ENCODE measurements at regions not wholly inside any gene's neighbourhood (a gene's known extent, or its start where the extent isn't known, plus 50 kb on each side); places are given as distances from the start of the nearest gene placed in this dataset.

- no peaks in the 10 kb centered on the region for H3K36me3 ChIP-seq (ENCODE audit: insufficient read depth)
- H3K4me1 ChIP-seq (ENCODE audit: low read depth, poor library complexity, severe bottlenecking): no peaks in the 10 kb centered on the region
- H3K27me3 ChIP-seq (ENCODE audit: insufficient read depth, low read depth): peaks cover 2% of the 10 kb centered on the region; the same call in 1 of the 2 replicates
- H3K4me3 ChIP-seq (IDR thresholded peaks at IDR 0.05; ENCODE audit: insufficient read depth, low read depth, low read length): no peak overlapping the region
- no peaks in the 10 kb centered on the region for H4K20me1 ChIP-seq (ENCODE audit: insufficient read depth)
- no peaks in the 10 kb centered on the region for H3K79me2 ChIP-seq (ENCODE audit: insufficient read depth, low read depth)
- H3K27ac ChIP-seq: no peak overlapping the region
- H3K4me2 ChIP-seq: no peak overlapping the region
- TF ChIP-seq CTCF (conservative IDR thresholded peaks at IDR 0.05; ENCODE audit: low read depth, low read length): no peak
- no peak overlapping the region for H2AFZ ChIP-seq (ENCODE audit: low read depth)
- H3K9ac ChIP-seq: no peak overlapping the region
Measured at GRCh38 chr10:100612601-100613595, 77.2 kb downstream of the HIF1AN start.

GRCh38 chr10:100613846-100614245 lies 78.1 kb downstream of the HIF1AN start:
- no peaks in the 10 kb centered on the region for H4K20me1 ChIP-seq (ENCODE audit: insufficient read depth)
- H2AFZ ChIP-seq (ENCODE audit: low read depth): no peak overlapping the region
- TF ChIP-seq CTCF (conservative IDR thresholded peaks at IDR 0.05; ENCODE audit: low read depth, low read length): no peak
- no peaks in the 10 kb centered on the region for H3K36me3 ChIP-seq (ENCODE audit: insufficient read depth)
- no peak overlapping the region for H3K4me3 ChIP-seq (IDR thresholded peaks at IDR 0.05; ENCODE audit: insufficient read depth, low read depth, low read length)
- H3K27me3 ChIP-seq (ENCODE audit: insufficient read depth, low read depth): peaks cover 2% of the 10 kb centered on the region; the same call in 1 of the 2 replicates
- no peak overlapping the region for H3K4me2 ChIP-seq
- H3K79me2 ChIP-seq (ENCODE audit: insufficient read depth, low read depth): no peaks in the 10 kb centered on the region
- H3K27ac ChIP-seq: no peak overlapping the region
- H3K9ac ChIP-seq: no peak overlapping the region
- no peaks in the 10 kb centered on the region for H3K4me1 ChIP-seq (ENCODE audit: low read depth, poor library complexity, severe bottlenecking)

- Histone ChIP-seq H3K4me3 (IDR thresholded peaks at IDR 0.05; ENCODE audit: insufficient read depth, low read depth, low read length) (no peak overlapping the region), H3K9ac (no peak overlapping the region), H3K4me2 (no peak overlapping the region), H3K4me1 (ENCODE audit: low read depth, poor library complexity, severe bottlenecking) (no peaks in the 10 kb centered on the region), H2AFZ (ENCODE audit: low read depth) (no peak overlapping the region), H3K27ac (no peak overlapping the region), H3K79me2 (ENCODE audit: insufficient read depth, low read depth) (no peaks in the 10 kb centered on the region), H3K36me3 (ENCODE audit: insufficient read depth) (no peaks in the 10 kb centered on the region), H3K27me3 (ENCODE audit: insufficient read depth, low read depth) (peaks cover 2% of the 10 kb centered on the region; the same call in 1 of the 2 replicates), H4K20me1 (ENCODE audit: insufficient read depth) (no peaks in the 10 kb centered on the region)
- no peak for TF ChIP-seq CTCF (conservative IDR thresholded peaks at IDR 0.05; ENCODE audit: low read depth, low read length)
Measured at GRCh38 chr10:100614429-100615095, 78.8 kb downstream of the HIF1AN start.

- Histone ChIP-seq H3K27me3 (ENCODE audit: insufficient read depth, low read depth) (peaks cover 2% of the 10 kb centered on the region; the same call in 1 of the 2 replicates), H3K36me3 (ENCODE audit: insufficient read depth) (no peaks in the 10 kb centered on the region), H3K4me3 (IDR thresholded peaks at IDR 0.05; ENCODE audit: insufficient read depth, low read depth, low read length) (no peak overlapping the region), H3K4me2 (no peak overlapping the region), H3K79me2 (ENCODE audit: insufficient read depth, low read depth) (no peaks in the 10 kb centered on the region), H4K20me1 (ENCODE audit: insufficient read depth) (no peaks in the 10 kb centered on the region), H3K4me1 (ENCODE audit: low read depth, poor library complexity, severe bottlenecking) (no peaks in the 10 kb centered on the region), H3K27ac (no peak overlapping the region), H2AFZ (ENCODE audit: low read depth) (no peak overlapping the region), H3K9ac (no peak overlapping the region)
- no peak for TF ChIP-seq CTCF (conservative IDR thresholded peaks at IDR 0.05; ENCODE audit: low read depth, low read length)
Measured at GRCh38 chr10:100615241-100615640, 79.5 kb downstream of the HIF1AN start.

Data from KMS-11 (cell line).